ENCODE measurements at regions not wholly inside any gene's neighbourhood (a gene's known extent, or its start where the extent isn't known, plus 50 kb on each side); places are given as distances from the start of the nearest gene placed in this dataset.

DNA sequence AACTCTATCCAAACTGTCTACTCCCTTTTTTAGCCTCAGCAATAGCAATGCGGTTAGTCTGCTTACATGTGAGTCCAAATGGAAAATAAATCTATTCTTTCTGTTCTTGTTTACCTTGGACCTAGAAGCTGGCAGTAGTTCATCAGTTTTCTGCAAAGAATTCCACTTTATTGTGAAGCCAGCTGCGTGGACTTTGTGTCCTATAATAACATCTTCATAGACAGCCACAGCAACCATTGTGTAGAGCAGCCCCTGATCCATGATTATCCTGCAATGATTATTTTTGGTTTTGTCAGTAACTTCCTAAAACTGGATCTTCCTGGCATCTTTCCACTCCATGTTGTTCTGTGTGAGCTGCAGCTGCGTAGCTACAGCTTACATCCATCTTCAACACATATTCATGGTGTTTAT, 408.7 kb downstream of the NUF2 start:
- DNase-seq = no peak
- Histone ChIP-seq H3K4me3 (ENCODE audit: control insufficient read depth in 1 of 7, extremely low read depth in 1 of 7, insufficient read depth in 4 of 7, low read depth in 2 of 7, low read length in 6 of 7) (no peak overlapping the region), H3K4me1 (ENCODE audit: control extremely low read depth in 1 of 4, control insufficient read depth in 4 of 4, insufficient read depth in 4 of 4, low read length in 3 of 4) (no peaks in the 10 kb centered on the region), H3K27ac (ENCODE audit: insufficient read depth in 1 of 2, low read depth in 1 of 2, low read length in 2 of 2, poor library complexity in 1 of 2, severe bottlenecking in 2 of 2) (no peak overlapping the region), H3K9me3 (ENCODE audit: control extremely low read depth in 1 of 5, control insufficient read depth in 4 of 5, insufficient read depth in 2 of 5, low read depth in 1 of 5, low read length in 4 of 5) (peaks cover 0 to 6% (median 0%) of the 10 kb centered on the region in 5 experiments), H3K27me3 (replicated peaks in 2 of 5; ENCODE audit: control insufficient read depth in 4 of 5, insufficient read depth in 5 of 5, low read length in 4 of 5) (no peaks in the 10 kb centered on the region), H3K36me3 (ENCODE audit: control insufficient read depth in 4 of 4, insufficient read depth in 4 of 4, low read length in 3 of 4) (no peaks in the 10 kb centered on the region)
- ChIA-PET POLR2A (no interaction called here), CTCF (no interaction called here)
- 100% methylated on average over 1 of the region's 3 CpGs for WGBS (ENCODE audit: insufficient coverage)

- POLR2A ChIA-PET = no interaction called here
- H3K27ac ChIP-seq (ENCODE audit: insufficient read depth in 1 of 2, low read depth in 1 of 2, low read length in 2 of 2, poor library complexity in 1 of 2, severe bottlenecking in 2 of 2) = no peak overlapping the region
- no peak overlapping the region for H3K4me3 ChIP-seq (ENCODE audit: control insufficient read depth in 1 of 7, extremely low read depth in 1 of 7, insufficient read depth in 4 of 7, low read depth in 2 of 7, low read length in 6 of 7)
- no peaks in the 10 kb centered on the region for H3K27me3 ChIP-seq (replicated peaks in 2 of 5; ENCODE audit: control insufficient read depth in 4 of 5, insufficient read depth in 5 of 5, low read length in 4 of 5)
- 0% methylated on average over 1 of the region's 2 CpGs for WGBS (ENCODE audit: insufficient coverage)
- CTCF ChIA-PET = no interaction called here
- no peaks in the 10 kb centered on the region for H3K4me1 ChIP-seq (ENCODE audit: control extremely low read depth in 1 of 4, control insufficient read depth in 4 of 4, insufficient read depth in 4 of 4, low read length in 3 of 4)
- no peaks in the 10 kb centered on the region for H3K36me3 ChIP-seq (ENCODE audit: control insufficient read depth in 4 of 4, insufficient read depth in 4 of 4, low read length in 3 of 4)
- no peaks in the 10 kb centered on the region for H3K9me3 ChIP-seq (ENCODE audit: control extremely low read depth in 1 of 5, control insufficient read depth in 4 of 5, insufficient read depth in 2 of 5, low read depth in 1 of 5, low read length in 4 of 5)
- DNase-seq = no peak
Measured at GRCh38 chr1:163737261-163737660, 415.5 kb downstream of the NUF2 start.

- peaks cover 0 to 8% (median 3%) of the 10 kb centered on the region in 5 experiments for H3K9me3 ChIP-seq (ENCODE audit: control extremely low read depth in 1 of 5, control insufficient read depth in 4 of 5, insufficient read depth in 2 of 5, low read depth in 1 of 5, low read length in 4 of 5)
- no peak for DNase-seq
- no peaks in the 10 kb centered on the region for H3K27me3 ChIP-seq (replicated peaks in 2 of 5; ENCODE audit: control insufficient read depth in 4 of 5, insufficient read depth in 5 of 5, low read length in 4 of 5)
- POLR2A ChIA-PET = no interaction called here
- H3K36me3 ChIP-seq (ENCODE audit: control insufficient read depth in 4 of 4, insufficient read depth in 4 of 4, low read length in 3 of 4) = no peaks in the 10 kb centered on the region
- H3K4me3 ChIP-seq (ENCODE audit: control insufficient read depth in 1 of 7, extremely low read depth in 1 of 7, insufficient read depth in 4 of 7, low read depth in 2 of 7, low read length in 6 of 7) = no peak overlapping the region
- H3K4me1 ChIP-seq (ENCODE audit: control extremely low read depth in 1 of 4, control insufficient read depth in 4 of 4, insufficient read depth in 4 of 4, low read length in 3 of 4) = no peaks in the 10 kb centered on the region
- 100% methylated on average over 2 of the region's 2 CpGs for WGBS (ENCODE audit: insufficient coverage)
- H3K27ac ChIP-seq (ENCODE audit: insufficient read depth in 1 of 2, low read depth in 1 of 2, low read length in 2 of 2, poor library complexity in 1 of 2, severe bottlenecking in 2 of 2) = no peak overlapping the region
- CTCF ChIA-PET = no interaction called here
Measured at GRCh38 chr1:163744301-163744887, 422.6 kb downstream of the NUF2 start.

GRCh38 chr1:163745204-163745603, 423.4 kb downstream of the NUF2 start:
- POLR2A ChIA-PET = no interaction called here
- no peaks in the 10 kb centered on the region for H3K36me3 ChIP-seq (ENCODE audit: control insufficient read depth in 4 of 4, insufficient read depth in 4 of 4, low read length in 3 of 4)

GRCh38 chr1:163747261-163747660, 425.5 kb downstream of the NUF2 start:
- no peak overlapping the region for H3K27ac ChIP-seq (ENCODE audit: insufficient read depth in 1 of 2, low read depth in 1 of 2, low read length in 2 of 2, poor library complexity in 1 of 2, severe bottlenecking in 2 of 2)
- H3K27me3 ChIP-seq (replicated peaks in 2 of 5; ENCODE audit: control insufficient read depth in 4 of 5, insufficient read depth in 5 of 5, low read length in 4 of 5) = no peaks in the 10 kb centered on the region
- CTCF ChIA-PET = no interaction called here
- no peaks in the 10 kb centered on the region for H3K4me1 ChIP-seq (ENCODE audit: control extremely low read depth in 1 of 4, control insufficient read depth in 4 of 4, insufficient read depth in 4 of 4, low read length in 3 of 4)
- POLR2A ChIA-PET = no interaction called here
- peaks cover 0 to 8% (median 3%) of the 10 kb centered on the region in 5 experiments for H3K9me3 ChIP-seq (ENCODE audit: control extremely low read depth in 1 of 5, control insufficient read depth in 4 of 5, insufficient read depth in 2 of 5, low read depth in 1 of 5, low read length in 4 of 5)
- no peak for DNase-seq
- no peaks in the 10 kb centered on the region for H3K36me3 ChIP-seq (ENCODE audit: control insufficient read depth in 4 of 4, insufficient read depth in 4 of 4, low read length in 3 of 4)
- H3K4me3 ChIP-seq (ENCODE audit: control insufficient read depth in 1 of 7, extremely low read depth in 1 of 7, insufficient read depth in 4 of 7, low read depth in 2 of 7, low read length in 6 of 7) = no peak overlapping the region

More at GRCh38 chr1:163745204-163745603, 423.4 kb downstream of the NUF2 start:
- no peak overlapping the region for H3K4me3 ChIP-seq (ENCODE audit: control insufficient read depth in 1 of 7, extremely low read depth in 1 of 7, insufficient read depth in 4 of 7, low read depth in 2 of 7, low read length in 6 of 7)
- DNase-seq = no peak
- H3K4me1 ChIP-seq (ENCODE audit: control extremely low read depth in 1 of 4, control insufficient read depth in 4 of 4, insufficient read depth in 4 of 4, low read length in 3 of 4) = no peaks in the 10 kb centered on the region
- 80% methylated on average over 1 of the region's 2 CpGs for WGBS (ENCODE audit: insufficient coverage)
- CTCF ChIA-PET = no interaction called here
- no peaks in the 10 kb centered on the region for H3K27me3 ChIP-seq (replicated peaks in 2 of 5; ENCODE audit: control insufficient read depth in 4 of 5, insufficient read depth in 5 of 5, low read length in 4 of 5)
- H3K27ac ChIP-seq (ENCODE audit: insufficient read depth in 1 of 2, low read depth in 1 of 2, low read length in 2 of 2, poor library complexity in 1 of 2, severe bottlenecking in 2 of 2) = no peak overlapping the region
- peaks cover 0 to 8% (median 3%) of the 10 kb centered on the region in 5 experiments for H3K9me3 ChIP-seq (ENCODE audit: control extremely low read depth in 1 of 5, control insufficient read depth in 4 of 5, insufficient read depth in 2 of 5, low read depth in 1 of 5, low read length in 4 of 5)

- no CpG with 5 or more reads among the region's 1 CpG for WGBS (ENCODE audit: insufficient coverage)
- no peak for DNase-seq
- Histone ChIP-seq H3K27ac (ENCODE audit: insufficient read depth in 1 of 2, low read depth in 1 of 2, low read length in 2 of 2, poor library complexity in 1 of 2, severe bottlenecking in 2 of 2) (no peak overlapping the region), H3K4me1 (ENCODE audit: control extremely low read depth in 1 of 4, control insufficient read depth in 4 of 4, insufficient read depth in 4 of 4, low read length in 3 of 4) (no peaks in the 10 kb centered on the region), H3K36me3 (ENCODE audit: control insufficient read depth in 4 of 4, insufficient read depth in 4 of 4, low read length in 3 of 4) (no peaks in the 10 kb centered on the region), H3K9me3 (ENCODE audit: control extremely low read depth in 1 of 5, control insufficient read depth in 4 of 5, insufficient read depth in 2 of 5, low read depth in 1 of 5, low read length in 4 of 5) (peaks cover 0 to 8% (median 3%) of the 10 kb centered on the region in 5 experiments), H3K4me3 (ENCODE audit: control insufficient read depth in 1 of 7, extremely low read depth in 1 of 7, insufficient read depth in 4 of 7, low read depth in 2 of 7, low read length in 6 of 7) (no peak overlapping the region), H3K27me3 (replicated peaks in 2 of 5; ENCODE audit: control insufficient read depth in 4 of 5, insufficient read depth in 5 of 5, low read length in 4 of 5) (no peaks in the 10 kb centered on the region)
- CTCF ChIA-PET = no interaction called here
- POLR2A ChIA-PET = no interaction called here
Measured at GRCh38 chr1:163747855-163748254, 426.1 kb downstream of the NUF2 start.

DNA sequence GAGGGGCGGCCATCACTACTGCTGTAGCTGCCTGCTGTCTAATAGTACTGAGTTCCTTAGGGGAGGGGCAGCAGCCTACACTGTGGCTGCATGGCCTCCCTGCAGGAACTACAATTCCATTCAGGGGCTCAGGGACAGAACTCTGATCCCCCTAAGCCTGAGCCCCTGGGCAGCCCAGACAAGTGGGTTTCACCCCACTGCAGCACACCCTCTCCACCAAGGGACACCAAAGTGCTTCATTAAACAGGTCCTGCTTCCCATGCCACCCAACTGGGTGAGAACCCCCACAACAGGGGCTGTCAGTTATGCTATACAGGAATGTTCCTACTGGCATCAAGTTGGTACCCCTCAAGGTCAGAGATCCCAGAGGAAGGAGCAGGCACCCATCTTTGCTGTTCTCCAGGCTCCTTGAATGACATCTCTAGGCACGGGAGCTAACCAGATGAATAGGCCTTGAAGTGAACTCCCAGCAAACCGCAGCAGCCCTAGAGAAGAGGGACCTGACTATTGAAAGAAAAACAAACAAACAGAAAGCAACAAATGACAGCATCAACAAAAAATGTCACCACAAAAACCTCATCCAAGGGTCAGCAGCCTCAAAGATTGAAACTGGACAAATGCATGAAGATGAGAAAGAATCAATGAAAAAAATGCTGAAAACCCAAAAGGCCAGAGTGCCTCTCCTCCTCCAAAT, 437.4 kb downstream of the NUF2 start:
- CTCF ChIA-PET = no interaction called here
- POLR2A ChIA-PET = no interaction called here
- no peak for DNase-seq
- no peaks in the 10 kb centered on the region for H3K27me3 ChIP-seq (replicated peaks in 2 of 5; ENCODE audit: control insufficient read depth in 4 of 5, insufficient read depth in 5 of 5, low read length in 4 of 5)
- WGBS (ENCODE audit: insufficient coverage) = 89% methylated on average over 3 of the region's 3 CpGs
- H3K9me3 ChIP-seq (ENCODE audit: control extremely low read depth in 1 of 5, control insufficient read depth in 4 of 5, insufficient read depth in 2 of 5, low read depth in 1 of 5, low read length in 4 of 5) = peaks cover 0 to 6% (median 0%) of the 10 kb centered on the region in 5 experiments
- H3K36me3 ChIP-seq (ENCODE audit: control insufficient read depth in 4 of 4, insufficient read depth in 4 of 4, low read length in 3 of 4) = no peaks in the 10 kb centered on the region
- no peak overlapping the region for H3K4me3 ChIP-seq (ENCODE audit: control insufficient read depth in 1 of 7, extremely low read depth in 1 of 7, insufficient read depth in 4 of 7, low read depth in 2 of 7, low read length in 6 of 7)
- no peaks in the 10 kb centered on the region for H3K4me1 ChIP-seq (ENCODE audit: control extremely low read depth in 1 of 4, control insufficient read depth in 4 of 4, insufficient read depth in 4 of 4, low read length in 3 of 4)
- no peak overlapping the region for H3K27ac ChIP-seq (ENCODE audit: insufficient read depth in 1 of 2, low read depth in 1 of 2, low read length in 2 of 2, poor library complexity in 1 of 2, severe bottlenecking in 2 of 2)

Measured in common myeloid progenitor, CD34-positive (primary cell).